GM18508 (cell line): ENCODE measurements at regions not wholly inside any gene's neighbourhood (a gene's known extent, or its start where the extent isn't known, plus 50 kb on each side); places are given as distances from the start of the nearest gene placed in this dataset.
A peak's percentile ranks its signal among the peaks of the same experiment; 100 is the strongest.
"Not testable (repeated sequence)": the region's sequence is repeated elsewhere in the genome, so short reads cannot be mapped to it uniquely, and the experiment has no call there.

Experiments
- ATAC-seq: cut with Tn5 transposase; IDR thresholded peaks from one replicate; pipeline ENCODE4 v1.9.1; 2021; ENCODE audit warnings: moderate number of reproducible peaks; ENCODE audit not compliant: insufficient read depth, unreplicated experiment

- no peak for ATAC-seq
These were observed 386.8 kb downstream of the PTH2R start for GRCh38 chr2:208793434-208793833.

DNA sequence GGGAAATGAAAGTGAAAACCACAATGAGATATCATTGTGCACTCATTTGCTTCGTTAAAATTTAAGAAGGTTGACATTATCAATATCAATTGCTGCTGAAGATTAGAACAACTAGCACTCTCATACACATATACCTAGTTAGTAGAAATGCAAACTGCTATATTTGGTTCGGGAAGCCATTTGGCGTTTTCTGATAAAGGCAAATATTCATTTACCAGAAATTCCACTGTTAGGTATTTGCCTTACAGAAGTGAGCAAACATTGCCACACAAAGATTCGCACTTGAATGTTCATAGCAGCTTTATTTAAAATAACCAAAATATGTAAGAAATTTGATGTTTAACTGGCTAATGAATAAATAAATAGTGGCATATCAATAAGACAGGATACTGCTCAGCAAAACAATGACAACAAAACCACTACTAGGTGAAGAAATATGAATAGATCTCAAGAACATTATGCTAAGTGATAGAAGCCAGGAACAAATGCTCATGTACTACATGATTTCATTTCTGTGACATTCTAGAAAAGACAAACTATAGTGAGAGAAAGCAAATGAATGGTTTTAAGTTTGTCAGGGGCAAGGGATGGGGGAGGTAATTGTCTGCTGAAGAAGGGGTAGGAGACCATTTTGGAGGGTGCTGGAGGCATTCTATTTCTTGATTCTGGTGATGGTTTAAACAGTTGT, 387.8 kb downstream of the PTH2R start:
- no peak for ATAC-seq

DNA sequence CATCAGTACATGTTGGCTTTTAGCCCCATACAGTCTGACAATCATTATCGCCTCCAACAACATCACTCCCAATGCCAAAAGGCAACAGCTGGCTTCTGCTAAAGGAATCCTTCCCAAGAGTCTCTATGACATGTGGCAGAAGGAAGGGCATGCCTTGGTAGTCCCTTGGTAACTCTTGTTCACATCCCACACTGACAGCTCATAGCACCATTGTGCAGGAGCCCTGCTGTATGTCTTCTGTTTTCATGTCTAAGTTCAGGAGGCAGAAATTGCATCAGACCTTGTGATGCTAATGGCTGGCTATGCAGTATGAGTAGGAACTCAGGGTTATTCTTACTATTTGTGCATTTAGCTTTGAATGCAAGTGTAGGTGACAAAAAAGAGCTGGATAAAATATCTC, 392.1 kb downstream of the PTH2R start:
- no peak for ATAC-seq

DNA sequence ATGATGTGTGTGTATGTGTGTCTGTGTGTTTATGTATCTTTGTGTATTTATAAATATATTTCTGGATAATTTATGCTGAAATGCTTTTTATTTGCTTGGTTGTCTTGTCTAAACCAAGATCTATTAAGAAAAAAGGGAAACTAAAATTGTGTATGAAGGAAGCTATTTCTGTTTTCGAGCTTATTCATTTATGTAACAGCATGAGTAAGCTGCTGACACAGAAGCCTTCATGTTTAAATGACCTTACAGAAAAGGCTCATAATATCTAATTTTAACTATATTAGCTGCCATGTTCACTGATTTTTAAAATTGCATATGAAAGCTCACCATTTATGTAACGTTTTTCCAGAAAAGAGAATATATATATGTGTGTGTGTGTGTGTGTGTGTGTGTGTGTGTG, 392.8 kb downstream of the PTH2R start:
- no peak for ATAC-seq

DNA sequence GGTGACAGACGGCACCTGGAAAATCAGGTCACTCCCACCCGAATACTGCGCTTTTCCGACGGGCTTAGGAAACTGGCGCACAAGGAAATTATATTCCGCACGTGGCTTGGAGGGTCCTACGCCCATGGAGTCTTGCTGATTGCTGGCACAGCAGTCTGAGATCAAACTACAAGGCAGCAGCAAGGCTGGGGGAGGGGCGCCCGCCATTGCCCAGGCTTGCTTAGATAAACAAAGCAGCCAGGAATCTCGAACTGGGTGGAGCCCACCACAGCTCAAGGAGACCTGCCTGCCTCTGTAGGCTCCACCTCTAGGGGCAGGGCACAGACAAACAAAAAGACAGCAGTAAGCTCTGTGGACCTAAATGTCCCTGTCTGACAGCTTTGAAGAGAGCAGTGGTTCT, 394.3 kb downstream of the PTH2R start:
- ATAC-seq, result not testable (repeated sequence)

- ATAC-seq, result no peak
These were observed 401.2 kb downstream of the PTH2R start for GRCh38 chr2:208807756-208808155.

DNA sequence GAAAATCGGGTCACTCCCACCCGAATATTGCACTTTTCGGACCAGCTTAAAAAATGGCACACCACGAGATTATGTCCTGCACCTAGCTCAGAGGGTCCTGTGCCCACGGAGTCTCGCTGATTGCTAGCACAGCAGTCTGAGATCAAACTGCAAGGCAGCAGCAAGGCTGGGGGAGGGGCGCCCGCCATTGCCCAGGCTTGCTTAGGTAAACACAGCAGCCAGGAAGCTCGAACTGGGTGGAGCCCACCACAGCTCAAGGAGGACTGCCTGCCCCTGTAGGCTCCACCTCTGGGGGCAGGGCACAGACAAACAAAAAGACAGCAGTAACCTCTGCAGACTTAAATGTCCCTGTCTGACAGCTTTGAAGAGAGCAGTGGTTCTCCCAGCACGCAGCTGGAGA, 405.3 kb downstream of the PTH2R start:
- ATAC-seq, result not testable (repeated sequence)

GRCh38 chr2:208819190-208819589, 412.6 kb downstream of the PTH2R start:
- ATAC-seq, result no peak

DNA sequence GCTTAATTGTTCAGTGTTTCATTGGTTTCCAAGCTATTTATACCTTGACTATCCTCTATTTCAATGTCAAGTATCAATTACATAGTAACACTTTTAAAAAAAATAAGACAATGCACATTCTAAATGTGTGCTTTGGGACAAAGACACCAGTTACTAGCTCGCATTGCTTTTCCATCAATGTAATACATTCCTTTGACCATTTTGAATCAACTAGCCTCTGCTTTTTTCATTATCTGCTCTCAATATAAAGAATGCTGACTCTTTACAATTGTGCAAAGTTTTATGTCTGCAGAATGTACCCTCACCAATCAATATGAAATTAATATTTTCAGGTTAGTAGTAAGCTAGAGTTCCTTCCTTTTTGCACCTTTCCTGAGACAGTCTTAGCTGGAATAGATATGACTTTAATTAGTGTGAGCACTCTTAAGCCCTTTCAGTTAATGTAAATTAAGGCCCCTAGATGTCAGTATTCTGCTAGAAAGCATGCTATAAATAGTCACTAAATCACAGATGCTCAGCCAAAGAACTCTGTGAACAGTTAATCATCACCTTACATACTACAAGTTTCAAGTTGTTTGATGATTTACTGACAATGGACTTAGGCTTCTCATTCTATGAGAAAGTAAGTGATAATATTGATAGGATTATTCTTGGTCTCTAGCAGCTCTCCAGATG, 413.6 kb downstream of the PTH2R start:
- ATAC-seq, result peak; percentile 96

DNA sequence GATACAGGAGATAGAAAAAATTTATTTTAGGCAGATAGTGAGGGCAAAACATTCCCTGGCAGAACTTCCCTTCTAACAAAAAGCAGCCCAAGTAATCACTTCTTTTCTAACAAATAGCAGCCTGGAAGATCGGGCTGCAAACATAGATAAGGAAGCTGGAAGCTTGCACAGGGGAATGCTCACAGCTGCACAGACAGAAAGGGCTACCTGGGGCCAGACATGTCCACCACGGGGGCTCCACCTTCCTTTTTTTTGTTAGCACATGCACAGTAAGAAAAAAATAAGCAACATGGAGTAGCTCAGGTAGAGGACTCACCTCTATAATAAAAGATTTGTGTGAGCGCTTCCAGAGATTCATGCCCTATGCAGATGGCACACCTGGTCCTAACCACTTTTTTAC, 420.5 kb downstream of the PTH2R start:
- ATAC-seq, result no peak

DNA sequence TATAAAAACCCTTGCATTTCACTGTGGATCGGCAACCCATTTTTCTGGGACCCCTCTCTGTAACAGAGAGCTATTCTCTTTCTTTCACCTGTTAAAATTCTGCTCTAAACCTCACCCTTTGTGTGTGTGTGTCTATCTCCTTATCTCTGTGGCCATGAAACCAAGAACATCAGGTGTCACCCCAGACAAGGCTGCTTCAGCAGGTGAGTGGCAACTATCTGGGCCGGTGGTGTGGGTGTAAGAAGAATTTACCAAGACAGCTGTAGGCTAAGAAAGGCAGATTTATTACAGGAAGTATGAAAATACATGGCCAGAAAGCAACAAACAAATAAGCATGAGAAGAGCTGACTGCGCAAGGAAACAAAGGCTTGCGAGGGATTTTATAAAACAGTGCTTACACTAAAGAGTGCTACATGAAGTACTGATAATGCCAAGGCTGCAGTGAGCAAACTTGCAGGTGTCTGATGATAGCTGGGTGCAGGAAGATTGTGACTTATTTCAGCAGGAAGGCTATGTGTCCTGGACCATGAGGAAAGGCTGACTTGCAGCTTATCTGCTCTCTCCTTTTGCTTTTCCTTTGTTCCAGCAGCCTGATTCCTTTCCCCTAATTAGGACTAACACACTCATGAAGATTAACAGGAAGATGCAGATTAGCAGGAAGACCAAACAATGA, 421.1 kb downstream of the PTH2R start:
- ATAC-seq, result no peak

GRCh38 chr2:208830203-208830602, 423.6 kb downstream of the PTH2R start:
- ATAC-seq, result no peak

- no peak for ATAC-seq
These were observed 441.1 kb downstream of the PTH2R start for GRCh38 chr2:208847651-208848050.

DNA sequence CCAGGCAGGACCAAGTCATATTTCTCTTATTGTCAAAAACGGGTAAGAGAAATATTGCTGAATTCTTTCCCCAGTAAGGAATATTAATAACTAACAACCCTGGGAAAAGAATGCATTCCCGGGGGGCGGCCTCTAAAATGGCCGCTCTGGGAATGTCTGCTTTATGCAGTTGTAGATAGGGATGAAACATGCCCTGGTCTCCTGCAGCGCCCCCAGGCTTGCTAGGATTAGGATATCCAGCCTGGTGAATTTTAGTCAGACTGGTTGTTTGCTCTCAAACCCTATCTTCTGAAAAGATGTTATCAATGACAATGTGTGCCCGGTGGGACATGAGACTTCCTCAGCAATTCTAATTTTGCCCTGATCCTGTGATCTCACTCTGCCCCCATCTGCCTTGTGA, 448.1 kb downstream of the PTH2R start:
- no peak for ATAC-seq

DNA sequence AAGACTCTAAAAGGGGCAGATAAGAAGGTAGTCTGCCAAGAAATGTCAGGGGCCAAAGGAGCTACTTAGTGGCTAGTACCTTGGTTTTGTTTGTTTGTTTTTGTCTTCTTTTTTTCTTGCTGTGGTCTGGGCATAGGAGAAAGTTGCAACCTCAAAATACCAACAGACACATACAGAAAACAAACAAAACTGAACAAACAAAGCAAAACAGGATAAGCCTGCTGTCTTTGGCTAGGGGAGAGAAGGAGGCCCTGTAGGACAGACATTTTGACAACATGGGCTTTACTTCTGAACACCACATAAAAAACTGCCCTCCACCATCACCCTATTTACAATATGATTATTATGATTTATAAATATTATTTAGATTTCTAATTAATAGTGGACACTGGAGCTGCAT, 460.8 kb downstream of the PTH2R start:
- no peak for ATAC-seq

DNA sequence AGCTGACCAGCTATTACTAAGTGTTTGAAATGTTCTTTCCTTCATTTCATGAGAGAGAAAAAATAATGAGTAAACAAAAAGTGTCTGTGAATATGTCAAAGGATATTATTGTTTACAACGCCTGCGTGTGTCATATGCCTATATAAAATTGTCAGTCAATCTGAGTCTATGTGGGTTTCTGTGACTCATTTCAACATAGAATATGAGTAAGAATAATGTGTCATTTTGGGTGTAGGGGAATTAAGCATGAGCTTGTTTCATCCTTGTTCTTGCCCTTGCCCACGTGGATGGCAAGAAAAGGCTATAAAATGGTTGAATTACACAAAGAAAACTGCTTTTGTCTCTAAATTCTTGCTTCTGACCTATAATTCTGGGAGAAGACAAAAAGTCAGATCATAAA, 466.0 kb downstream of the PTH2R start:
- peak; percentile 41 for ATAC-seq

DNA sequence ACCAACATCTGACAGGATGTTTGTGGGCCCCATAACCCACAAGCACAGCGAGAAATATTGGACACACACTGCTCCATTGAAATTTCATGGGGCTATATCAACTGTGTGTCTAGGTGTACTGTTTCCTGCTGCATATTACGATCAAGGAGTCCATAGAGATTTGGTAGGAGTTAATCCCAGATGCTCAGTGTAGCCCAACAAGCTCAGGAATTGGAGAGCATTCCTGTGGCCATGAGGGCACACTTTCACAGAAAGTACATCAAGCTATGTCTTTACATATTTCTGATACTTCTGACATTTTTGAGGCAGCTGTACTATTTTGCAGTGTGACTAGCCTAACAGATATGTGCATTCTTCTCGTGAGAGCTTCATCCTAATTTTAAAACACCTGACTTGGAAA, 473.1 kb downstream of the PTH2R start:
- no peak for ATAC-seq

GRCh38 chr2:208880171-208880570, 473.6 kb downstream of the PTH2R start:
- no peak for ATAC-seq

- ATAC-seq, result no peak
These were observed 483.9 kb downstream of the PTH2R start for GRCh38 chr2:208890486-208890885.

DNA sequence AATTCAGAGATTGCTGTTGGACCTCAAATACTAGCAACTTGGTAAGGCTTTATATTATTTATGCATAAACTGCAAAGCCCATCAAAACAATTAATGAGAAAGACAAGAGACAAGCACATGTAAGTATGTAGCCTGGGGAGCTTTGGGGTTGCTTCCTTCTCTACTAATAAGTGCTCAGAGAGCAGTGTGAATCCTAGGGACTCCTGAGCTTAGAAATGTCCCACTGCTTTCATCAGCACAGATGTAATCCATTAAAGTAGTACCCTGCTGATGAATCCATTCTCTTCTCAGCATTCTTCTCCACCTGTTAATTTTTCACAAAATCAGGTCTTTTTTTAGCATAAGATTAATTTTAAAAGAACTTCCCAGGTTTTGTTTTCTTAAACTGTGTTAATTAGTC, 485.6 kb downstream of the PTH2R start:
- no peak for ATAC-seq

DNA sequence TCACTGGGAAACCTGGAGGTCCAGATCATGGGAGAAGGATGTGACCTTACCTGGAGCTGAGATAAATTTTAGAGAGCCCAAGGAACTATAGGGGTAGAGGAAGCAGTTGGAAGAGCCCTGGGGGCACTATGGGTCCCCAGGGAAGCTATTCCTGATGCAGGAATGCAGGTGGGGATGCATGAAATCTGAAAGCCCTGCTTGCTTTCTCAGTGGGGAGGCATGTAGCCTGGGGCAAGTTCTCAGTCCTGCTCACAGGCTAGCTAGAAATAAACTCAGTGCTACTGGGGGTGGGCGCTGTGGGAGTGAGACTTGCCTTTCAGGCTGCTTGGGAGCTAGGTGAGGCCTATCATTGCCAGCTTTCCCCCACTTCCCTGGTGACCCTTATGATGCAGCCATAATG, 499.7 kb downstream of the PTH2R start:
- no peak for ATAC-seq

GRCh38 chr2:208915401-208915800, 508.4 kb upstream of the MAP2 start:
- no peak for ATAC-seq
